ENCODE measurements at regions not wholly inside any gene's neighbourhood (a gene's known extent, or its start where the extent isn't known, plus 50 kb on each side); places are given as distances from the start of the nearest gene placed in this dataset.

DNA sequence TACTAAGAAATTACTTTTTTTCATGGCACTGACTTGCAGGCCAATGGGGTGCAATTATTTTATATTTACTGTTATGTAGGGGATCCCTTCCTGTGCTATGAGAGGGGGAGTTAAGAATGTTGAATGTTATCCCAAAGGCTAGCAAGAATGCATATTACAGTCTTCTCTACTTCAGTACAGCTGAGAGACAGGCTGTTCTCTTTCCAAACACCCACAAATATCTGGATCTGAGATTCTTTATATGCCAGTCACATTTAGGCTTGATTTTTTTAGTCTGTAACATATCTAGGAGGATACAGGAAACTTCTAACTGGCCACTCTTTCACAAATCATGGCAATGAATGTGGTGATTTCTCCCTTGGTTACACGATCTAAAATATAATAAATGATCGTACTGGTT is 266.4 kb upstream of the FZD8 start:
- Histone ChIP-seq H3K36me3 (ENCODE audit: control insufficient read depth in 4 of 4, insufficient read depth in 4 of 4, low read length in 3 of 4) (no peaks in the 10 kb centered on the region), H3K4me1 (ENCODE audit: control extremely low read depth in 1 of 4, control insufficient read depth in 4 of 4, insufficient read depth in 4 of 4, low read length in 3 of 4) (no peaks in the 10 kb centered on the region), H3K4me3 (ENCODE audit: control insufficient read depth in 1 of 7, extremely low read depth in 1 of 7, insufficient read depth in 4 of 7, low read depth in 2 of 7, low read length in 6 of 7) (no peak overlapping the region), H3K27me3 (replicated peaks in 2 of 5; ENCODE audit: control insufficient read depth in 4 of 5, insufficient read depth in 5 of 5, low read length in 4 of 5) (peaks cover 0 to 3% (median 0%) of the 10 kb centered on the region in 5 experiments), H3K9me3 (ENCODE audit: control extremely low read depth in 1 of 5, control insufficient read depth in 4 of 5, insufficient read depth in 2 of 5, low read depth in 1 of 5, low read length in 4 of 5) (no peaks in the 10 kb centered on the region), H3K27ac (ENCODE audit: insufficient read depth in 1 of 2, low read depth in 1 of 2, low read length in 2 of 2, poor library complexity in 1 of 2, severe bottlenecking in 2 of 2) (no peak overlapping the region)
- no peak for DNase-seq
- ChIA-PET POLR2A (no interaction called here), CTCF (no interaction called here)
- no CpG with 5 or more reads among the region's 2 CpGs for WGBS (ENCODE audit: insufficient coverage)

DNA sequence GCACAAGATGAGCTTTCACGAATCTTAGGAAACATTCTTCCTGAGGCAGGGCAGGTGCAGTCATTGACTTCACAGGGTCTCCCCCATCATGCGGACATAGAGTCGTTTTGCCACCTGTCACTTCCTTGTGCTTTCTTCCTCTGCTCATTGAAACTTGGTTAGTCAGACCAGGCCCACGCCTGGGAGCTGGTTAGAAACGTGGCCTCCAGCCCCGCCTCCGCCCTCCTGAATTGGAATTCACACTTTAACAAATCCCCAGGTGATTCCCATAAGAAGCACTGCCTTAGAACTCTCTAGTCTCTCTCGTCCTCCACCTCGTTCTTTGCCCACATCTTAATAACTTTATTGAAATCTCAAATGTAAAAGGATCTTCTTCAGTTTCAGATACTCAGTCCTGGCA is 265.5 kb upstream of the FZD8 start:
- Histone ChIP-seq H3K4me3 (ENCODE audit: control insufficient read depth in 1 of 7, extremely low read depth in 1 of 7, insufficient read depth in 4 of 7, low read depth in 2 of 7, low read length in 6 of 7) (no peak overlapping the region), H3K4me1 (ENCODE audit: control extremely low read depth in 1 of 4, control insufficient read depth in 4 of 4, insufficient read depth in 4 of 4, low read length in 3 of 4) (no peaks in the 10 kb centered on the region), H3K36me3 (ENCODE audit: control insufficient read depth in 4 of 4, insufficient read depth in 4 of 4, low read length in 3 of 4) (no peaks in the 10 kb centered on the region), H3K9me3 (ENCODE audit: control extremely low read depth in 1 of 5, control insufficient read depth in 4 of 5, insufficient read depth in 2 of 5, low read depth in 1 of 5, low read length in 4 of 5) (no peaks in the 10 kb centered on the region), H3K27ac (ENCODE audit: insufficient read depth in 1 of 2, low read depth in 1 of 2, low read length in 2 of 2, poor library complexity in 1 of 2, severe bottlenecking in 2 of 2) (no peak overlapping the region), H3K27me3 (replicated peaks in 2 of 5; ENCODE audit: control insufficient read depth in 4 of 5, insufficient read depth in 5 of 5, low read length in 4 of 5) (peaks cover 0 to 3% (median 0%) of the 10 kb centered on the region in 5 experiments)
- ChIA-PET POLR2A (no interaction called here), CTCF (interaction anchor here (1.9 kb wide), 1 partner anchor 10 kb away, joined by 5 read pairs; no protein-coding TSS in a partner anchor)
- WGBS (ENCODE audit: insufficient coverage) = 82% methylated on average over 9 of the region's 9 CpGs
- DNase-seq = no peak

DNA sequence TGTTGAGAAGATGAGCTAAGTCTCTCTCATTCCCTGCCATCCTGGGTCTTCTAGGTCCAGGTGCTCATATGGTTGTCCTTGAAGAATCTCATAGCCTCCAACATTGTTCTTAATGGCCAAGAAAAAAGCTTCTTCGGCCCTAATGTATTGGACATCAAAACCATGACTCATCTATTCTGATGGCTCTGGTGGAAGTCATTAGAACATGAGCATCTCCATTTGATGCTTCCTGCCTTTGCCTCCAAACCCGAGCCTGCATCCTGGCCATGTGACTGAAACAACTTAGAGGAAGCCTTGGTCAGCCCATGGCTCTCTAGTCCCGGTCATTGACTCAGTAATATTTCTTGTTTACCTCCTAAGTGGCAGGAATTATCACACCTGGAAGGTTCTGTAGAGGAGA is 264.1 kb upstream of the FZD8 start:
- Histone ChIP-seq H3K36me3 (ENCODE audit: control insufficient read depth in 4 of 4, insufficient read depth in 4 of 4, low read length in 3 of 4) (no peaks in the 10 kb centered on the region), H3K4me3 (ENCODE audit: control insufficient read depth in 1 of 7, extremely low read depth in 1 of 7, insufficient read depth in 4 of 7, low read depth in 2 of 7, low read length in 6 of 7) (no peak overlapping the region), H3K27ac (ENCODE audit: insufficient read depth in 1 of 2, low read depth in 1 of 2, low read length in 2 of 2, poor library complexity in 1 of 2, severe bottlenecking in 2 of 2) (no peak overlapping the region), H3K4me1 (ENCODE audit: control extremely low read depth in 1 of 4, control insufficient read depth in 4 of 4, insufficient read depth in 4 of 4, low read length in 3 of 4) (no peaks in the 10 kb centered on the region), H3K27me3 (replicated peaks in 2 of 5; ENCODE audit: control insufficient read depth in 4 of 5, insufficient read depth in 5 of 5, low read length in 4 of 5) (peaks cover 0 to 2% (median 0%) of the 10 kb centered on the region in 5 experiments), H3K9me3 (ENCODE audit: control extremely low read depth in 1 of 5, control insufficient read depth in 4 of 5, insufficient read depth in 2 of 5, low read depth in 1 of 5, low read length in 4 of 5) (no peaks in the 10 kb centered on the region)
- no peak for DNase-seq
- 97% methylated on average over 3 of the region's 3 CpGs for WGBS (ENCODE audit: insufficient coverage)
- ChIA-PET CTCF (interaction anchor here (1.9 kb wide), 1 partner anchor 8 kb away, joined by 5 read pairs; no protein-coding TSS in a partner anchor), POLR2A (no interaction called here)

DNA sequence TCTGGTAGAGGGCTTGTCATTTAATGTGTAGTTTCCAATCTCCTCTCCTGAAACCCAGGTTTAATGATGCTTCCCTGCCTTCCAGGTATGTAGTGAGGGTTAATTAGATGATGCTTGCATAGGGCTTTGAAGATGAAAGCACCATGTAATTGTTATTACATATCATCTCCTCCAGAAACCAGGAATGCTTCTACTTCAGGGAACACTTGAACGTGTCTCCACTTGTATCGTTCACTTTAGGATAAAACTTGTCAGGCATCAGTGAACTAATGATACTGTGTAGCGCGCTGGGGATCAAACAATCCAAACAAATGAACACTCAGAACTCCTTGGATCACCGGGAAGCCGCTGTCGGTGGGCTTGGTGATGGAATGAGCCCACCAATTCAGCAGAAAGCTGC is 260.9 kb upstream of the FZD8 start:
- DNase-seq = no peak
- H3K27me3 ChIP-seq (replicated peaks in 2 of 5; ENCODE audit: control insufficient read depth in 4 of 5, insufficient read depth in 5 of 5, low read length in 4 of 5) = peaks cover 0 to 2% (median 0%) of the 10 kb centered on the region in 5 experiments
- ChIA-PET POLR2A (no interaction called here), CTCF (no interaction called here)
- H3K9me3 ChIP-seq (ENCODE audit: control extremely low read depth in 1 of 5, control insufficient read depth in 4 of 5, insufficient read depth in 2 of 5, low read depth in 1 of 5, low read length in 4 of 5) = no peaks in the 10 kb centered on the region
- WGBS (ENCODE audit: insufficient coverage) = 100% methylated on average over 3 of the region's 7 CpGs
- no peaks in the 10 kb centered on the region for H3K36me3 ChIP-seq (ENCODE audit: control insufficient read depth in 4 of 4, insufficient read depth in 4 of 4, low read length in 3 of 4)
- H3K4me3 ChIP-seq (ENCODE audit: control insufficient read depth in 1 of 7, extremely low read depth in 1 of 7, insufficient read depth in 4 of 7, low read depth in 2 of 7, low read length in 6 of 7) = no peak overlapping the region
- no peaks in the 10 kb centered on the region for H3K4me1 ChIP-seq (ENCODE audit: control extremely low read depth in 1 of 4, control insufficient read depth in 4 of 4, insufficient read depth in 4 of 4, low read length in 3 of 4)
- H3K27ac ChIP-seq (ENCODE audit: insufficient read depth in 1 of 2, low read depth in 1 of 2, low read length in 2 of 2, poor library complexity in 1 of 2, severe bottlenecking in 2 of 2) = no peak overlapping the region

DNA sequence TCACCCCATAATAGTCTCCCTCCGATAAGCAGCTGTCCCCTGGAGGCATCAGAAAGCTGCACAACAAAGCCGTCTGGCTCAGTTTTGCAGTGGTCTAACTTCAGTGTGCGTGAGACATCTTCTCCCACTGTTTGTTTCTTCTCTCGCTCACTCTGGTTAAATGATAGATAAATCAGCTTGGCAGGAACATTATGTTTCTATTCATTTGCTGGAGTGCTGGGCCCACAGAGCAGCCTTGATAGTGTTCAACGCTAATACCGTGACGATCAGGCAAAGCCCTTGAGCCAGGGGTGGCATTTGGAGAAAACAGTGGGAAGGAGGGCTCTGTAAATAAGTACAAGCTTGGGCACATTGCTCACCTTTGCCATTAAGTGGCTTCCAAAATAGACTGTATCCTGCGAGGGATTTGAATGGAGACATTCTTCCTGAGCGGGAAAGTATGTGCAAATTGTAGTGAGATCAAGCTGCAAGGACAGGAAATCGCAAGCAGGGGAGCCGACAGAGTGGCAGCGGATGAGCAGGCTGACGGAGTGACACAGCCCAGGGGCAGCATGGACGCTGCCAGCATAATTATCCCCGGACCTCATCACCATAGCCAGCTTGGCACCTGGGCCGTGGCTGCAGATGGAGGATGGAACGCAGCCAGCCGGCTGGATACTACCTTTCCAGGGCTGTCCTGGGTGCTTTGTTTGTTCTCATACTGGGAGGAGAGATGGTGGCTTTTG is 256.8 kb upstream of the FZD8 start:
- ChIA-PET POLR2A (no interaction called here), CTCF (interaction anchor here (1.2 kb wide), 1 partner anchor 261 kb away, joined by 3 read pairs; no protein-coding TSS in a partner anchor)
- no peaks in the 10 kb centered on the region for H3K4me1 ChIP-seq (ENCODE audit: control extremely low read depth in 1 of 4, control insufficient read depth in 4 of 4, insufficient read depth in 4 of 4, low read length in 3 of 4)
- WGBS (ENCODE audit: insufficient coverage) = 93% methylated on average over 8 of the region's 18 CpGs
- H3K27ac ChIP-seq (ENCODE audit: insufficient read depth in 1 of 2, low read depth in 1 of 2, low read length in 2 of 2, poor library complexity in 1 of 2, severe bottlenecking in 2 of 2) = no peak overlapping the region
- no peak overlapping the region for H3K4me3 ChIP-seq (ENCODE audit: control insufficient read depth in 1 of 7, extremely low read depth in 1 of 7, insufficient read depth in 4 of 7, low read depth in 2 of 7, low read length in 6 of 7)
- H3K27me3 ChIP-seq (replicated peaks in 2 of 5; ENCODE audit: control insufficient read depth in 4 of 5, insufficient read depth in 5 of 5, low read length in 4 of 5) = peaks cover 0 to 5% (median 0%) of the 10 kb centered on the region in 5 experiments
- H3K9me3 ChIP-seq (ENCODE audit: control extremely low read depth in 1 of 5, control insufficient read depth in 4 of 5, insufficient read depth in 2 of 5, low read depth in 1 of 5, low read length in 4 of 5) = peaks cover 0 to 2% (median 0%) of the 10 kb centered on the region in 5 experiments
- no peaks in the 10 kb centered on the region for H3K36me3 ChIP-seq (ENCODE audit: control insufficient read depth in 4 of 4, insufficient read depth in 4 of 4, low read length in 3 of 4)
- DNase-seq = no peak

DNA sequence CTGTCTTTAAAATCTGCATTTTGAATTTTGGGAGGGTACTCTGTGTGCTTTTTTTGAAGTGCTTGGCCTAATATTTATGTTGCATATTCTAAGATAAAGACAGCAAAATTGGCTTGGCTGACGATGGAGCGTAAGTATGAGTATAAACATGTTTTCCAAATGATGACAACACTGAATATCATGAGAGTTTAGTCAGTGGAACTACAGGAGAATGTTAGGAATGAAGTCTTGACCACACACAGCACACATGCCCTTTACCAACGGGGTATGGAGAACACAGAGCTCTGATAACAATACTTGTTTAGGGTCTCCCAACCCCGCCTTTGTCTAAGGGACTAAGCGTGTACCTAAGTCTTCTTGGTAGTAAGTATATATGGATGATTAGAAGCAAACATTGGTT is 253.9 kb upstream of the FZD8 start:
- ChIA-PET CTCF (no interaction called here), POLR2A (no interaction called here)
- Histone ChIP-seq H3K27ac (ENCODE audit: insufficient read depth in 1 of 2, low read depth in 1 of 2, low read length in 2 of 2, poor library complexity in 1 of 2, severe bottlenecking in 2 of 2) (no peak overlapping the region), H3K4me3 (ENCODE audit: control insufficient read depth in 1 of 7, extremely low read depth in 1 of 7, insufficient read depth in 4 of 7, low read depth in 2 of 7, low read length in 6 of 7) (no peak overlapping the region), H3K36me3 (ENCODE audit: control insufficient read depth in 4 of 4, insufficient read depth in 4 of 4, low read length in 3 of 4) (no peaks in the 10 kb centered on the region), H3K4me1 (ENCODE audit: control extremely low read depth in 1 of 4, control insufficient read depth in 4 of 4, insufficient read depth in 4 of 4, low read length in 3 of 4) (no peaks in the 10 kb centered on the region), H3K9me3 (ENCODE audit: control extremely low read depth in 1 of 5, control insufficient read depth in 4 of 5, insufficient read depth in 2 of 5, low read depth in 1 of 5, low read length in 4 of 5) (peaks cover 0 to 4% (median 0%) of the 10 kb centered on the region in 5 experiments), H3K27me3 (replicated peaks in 2 of 5; ENCODE audit: control insufficient read depth in 4 of 5, insufficient read depth in 5 of 5, low read length in 4 of 5) (peaks cover 0 to 3% (median 0%) of the 10 kb centered on the region in 5 experiments)
- 100% methylated on average over 2 of the region's 5 CpGs for WGBS (ENCODE audit: insufficient coverage)
- DNase-seq = no peak

DNA sequence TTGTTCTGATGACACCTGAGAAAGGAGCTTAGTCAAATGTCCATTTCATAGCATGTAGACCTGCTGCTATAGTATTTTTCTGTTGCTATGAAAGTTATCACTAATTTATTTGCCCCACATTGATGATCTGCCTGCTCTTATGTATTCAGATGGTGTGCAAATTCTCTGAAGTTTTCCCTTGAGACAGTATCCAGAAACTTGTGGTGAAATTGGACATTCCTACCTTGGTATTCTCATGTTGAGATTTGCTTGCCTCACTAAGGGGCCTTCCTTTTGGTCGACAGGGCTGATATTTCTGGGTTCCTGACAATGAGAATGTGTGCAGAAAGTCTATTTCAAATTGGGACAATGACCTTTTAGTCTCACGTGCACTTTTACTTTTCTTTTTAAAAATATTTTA is 253.2 kb upstream of the FZD8 start:
- no CpG with 5 or more reads among the region's 2 CpGs for WGBS (ENCODE audit: insufficient coverage)
- Histone ChIP-seq H3K4me1 (ENCODE audit: control extremely low read depth in 1 of 4, control insufficient read depth in 4 of 4, insufficient read depth in 4 of 4, low read length in 3 of 4) (no peaks in the 10 kb centered on the region), H3K4me3 (ENCODE audit: control insufficient read depth in 1 of 7, extremely low read depth in 1 of 7, insufficient read depth in 4 of 7, low read depth in 2 of 7, low read length in 6 of 7) (no peak overlapping the region), H3K27me3 (replicated peaks in 2 of 5; ENCODE audit: control insufficient read depth in 4 of 5, insufficient read depth in 5 of 5, low read length in 4 of 5) (peaks cover 0 to 3% (median 0%) of the 10 kb centered on the region in 5 experiments), H3K36me3 (ENCODE audit: control insufficient read depth in 4 of 4, insufficient read depth in 4 of 4, low read length in 3 of 4) (no peaks in the 10 kb centered on the region), H3K9me3 (ENCODE audit: control extremely low read depth in 1 of 5, control insufficient read depth in 4 of 5, insufficient read depth in 2 of 5, low read depth in 1 of 5, low read length in 4 of 5) (peaks cover 0 to 4% (median 0%) of the 10 kb centered on the region in 5 experiments), H3K27ac (ENCODE audit: insufficient read depth in 1 of 2, low read depth in 1 of 2, low read length in 2 of 2, poor library complexity in 1 of 2, severe bottlenecking in 2 of 2) (no peak overlapping the region)
- no peak for DNase-seq
- ChIA-PET CTCF (no interaction called here), POLR2A (no interaction called here)
